CD4-positive, alpha-beta T cell (primary cell): ENCODE measurements at regions not wholly inside any gene's neighbourhood (a gene's known extent, or its start where the extent isn't known, plus 50 kb on each side); places are given as distances from the start of the nearest gene placed in this dataset.

Experiments
- ATAC-seq: fragments of 200-7000 bp; cut with Tn5 transposase; one replicate; pipeline ENCODE4 v1.10.0; 2022; ENCODE audit warnings: mild to moderate bottlenecking; ENCODE audit not compliant: poor library complexity
- CTCF ChIA-PET: fragments of 350-600 bp; sonication (Branson Sonifier 250); formaldehyde crosslinking; loops from one replicate; lab custom pipeline; 2021; ENCODE audit warnings: antibody characterized with exemption, inconsistent platforms; lab: Charles Lee
- POLR2A ChIA-PET: fragments of 350-600 bp; sonication (Branson Sonifier 250); formaldehyde crosslinking; loops from one replicate; lab custom pipeline; 2021; ENCODE audit warnings: antibody characterized with exemption, inconsistent platforms; lab: Charles Lee
- DNase-seq, 14 experiments: peaks; one replicate each; pipeline ENCODE4 v3.0.0-alpha.2; 2013 to 2020; ENCODE audit warnings: mixed read lengths in 2 of 14
- H3K27ac ChIP-seq, 2 donors: one replicate each; pipeline versions ENCODE4 v1.5.1 to v1.7.0; 2013; ENCODE audit warnings: low read length in 2 of 2, low read depth in 1 of 2, mild to moderate bottlenecking in 1 of 2
- H3K27me3 ChIP-seq, 2 experiments: 1 replicate in 1 of 2; 2 replicates in 1 of 2; pipeline versions ENCODE4 v1.6.1 to v1.7.0; 2013; ENCODE audit warnings: low read length in 2 of 2, control low read depth in 1 of 2, mild to moderate bottlenecking in 1 of 2, moderate library complexity in 1 of 2; ENCODE audit not compliant: insufficient read depth in 2 of 2, control insufficient read depth in 1 of 2
- H3K36me3 ChIP-seq: one replicate; pipeline ENCODE4 v1.6.1; 2013; ENCODE audit warnings: low read length, control low read depth; ENCODE audit not compliant: insufficient read depth
- H3K4me1 ChIP-seq: one replicate; pipeline ENCODE4 v1.6.1; 2013; ENCODE audit warnings: low read length, control low read depth; ENCODE audit not compliant: insufficient read depth
- H3K4me3 ChIP-seq: one replicate; pipeline ENCODE4 v1.5.1; 2013; ENCODE audit warnings: mild to moderate bottlenecking, low read length, moderate library complexity
- H3K9me3 ChIP-seq, 2 experiments: 1 replicate in 1 of 2; 2 replicates in 1 of 2; pipeline versions ENCODE4 v1.6.1 to v1.7.0; 2013; ENCODE audit warnings: low read length in 2 of 2, mild to moderate bottlenecking in 2 of 2, control low read depth in 1 of 2, moderate library complexity in 1 of 2; ENCODE audit not compliant: control insufficient read depth in 1 of 2, insufficient read depth in 1 of 2
- H3K27ac Mint-ChIP-seq: one replicate; pipeline ENCODE4 v1.8.0; 2020; ENCODE audit warnings: mixed read lengths
- H3K27me3 Mint-ChIP-seq: one replicate; pipeline ENCODE4 v1.8.0; 2021; ENCODE audit warnings: mixed read lengths
- H3K36me3 Mint-ChIP-seq: one replicate; pipeline ENCODE4 v1.8.0; 2021; ENCODE audit warnings: low read depth, mixed read lengths
- H3K4me1 Mint-ChIP-seq: one replicate; pipeline ENCODE4 v1.8.0; 2021; ENCODE audit warnings: low read depth, mixed read lengths
- H3K4me3 Mint-ChIP-seq: one replicate; pipeline ENCODE4 v1.8.0; 2020; ENCODE audit warnings: mild to moderate bottlenecking, mixed read lengths
- H3K9me3 Mint-ChIP-seq: one replicate; pipeline ENCODE4 v1.8.0; 2020; ENCODE audit warnings: mixed read lengths
- intact Hi-C, 2 experiments: fragments of 100-400 bp; cut with DNase I in 1 of 2; cut with micrococcal nuclease in 1 of 2; formaldehyde crosslinking; loops; one replicate each; pipeline versions ENCODE4 v1.15.1 to v1.9.0; 2023 to 2025; cut with DNase I, micrococcal nuclease
- TF ChIP-seq, protein P1 (sequence below): fragments of 200-600 bp; IDR thresholded peaks from one replicate; pipeline ENCODE4 v1.8.0; 2022; ENCODE audit warnings: antibody characterized with exemption, mild to moderate bottlenecking

- Mint-ChIP-seq H3K4me1 (no peaks in the 10 kb centered on the region), H3K4me3 (no peak overlapping the region), H3K36me3 (no peaks in the 10 kb centered on the region), H3K27ac (no peak overlapping the region), H3K27me3 (no peaks in the 10 kb centered on the region), H3K9me3 (peaks cover 6% of the 10 kb centered on the region)
- no peaks in the 10 kb centered on the region for H3K36me3 ChIP-seq
- no peak overlapping the region for H3K27ac ChIP-seq
- TF ChIP-seq, protein P1, sequence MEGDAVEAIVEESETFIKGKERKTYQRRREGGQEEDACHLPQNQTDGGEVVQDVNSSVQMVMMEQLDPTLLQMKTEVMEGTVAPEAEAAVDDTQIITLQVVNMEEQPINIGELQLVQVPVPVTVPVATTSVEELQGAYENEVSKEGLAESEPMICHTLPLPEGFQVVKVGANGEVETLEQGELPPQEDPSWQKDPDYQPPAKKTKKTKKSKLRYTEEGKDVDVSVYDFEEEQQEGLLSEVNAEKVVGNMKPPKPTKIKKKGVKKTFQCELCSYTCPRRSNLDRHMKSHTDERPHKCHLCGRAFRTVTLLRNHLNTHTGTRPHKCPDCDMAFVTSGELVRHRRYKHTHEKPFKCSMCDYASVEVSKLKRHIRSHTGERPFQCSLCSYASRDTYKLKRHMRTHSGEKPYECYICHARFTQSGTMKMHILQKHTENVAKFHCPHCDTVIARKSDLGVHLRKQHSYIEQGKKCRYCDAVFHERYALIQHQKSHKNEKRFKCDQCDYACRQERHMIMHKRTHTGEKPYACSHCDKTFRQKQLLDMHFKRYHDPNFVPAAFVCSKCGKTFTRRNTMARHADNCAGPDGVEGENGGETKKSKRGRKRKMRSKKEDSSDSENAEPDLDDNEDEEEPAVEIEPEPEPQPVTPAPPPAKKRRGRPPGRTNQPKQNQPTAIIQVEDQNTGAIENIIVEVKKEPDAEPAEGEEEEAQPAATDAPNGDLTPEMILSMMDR, result no peak
- H3K27me3 ChIP-seq, result no peaks in the 10 kb centered on the region
- H3K9me3 ChIP-seq, result peaks cover 0 to 4% of the 10 kb centered on the region in 2 experiments
- POLR2A ChIA-PET, result no interaction called here
- H3K4me3 ChIP-seq, result no peak overlapping the region
- no peak for DNase-seq
- CTCF ChIA-PET, result no interaction called here
- ATAC-seq, result no peak
- intact Hi-C loops, result no loop called here
- H3K4me1 ChIP-seq, result no peaks in the 10 kb centered on the region
These were observed 421.7 kb upstream of the GRM7 start for GRCh38 chr3:6439226-6439625.

DNA sequence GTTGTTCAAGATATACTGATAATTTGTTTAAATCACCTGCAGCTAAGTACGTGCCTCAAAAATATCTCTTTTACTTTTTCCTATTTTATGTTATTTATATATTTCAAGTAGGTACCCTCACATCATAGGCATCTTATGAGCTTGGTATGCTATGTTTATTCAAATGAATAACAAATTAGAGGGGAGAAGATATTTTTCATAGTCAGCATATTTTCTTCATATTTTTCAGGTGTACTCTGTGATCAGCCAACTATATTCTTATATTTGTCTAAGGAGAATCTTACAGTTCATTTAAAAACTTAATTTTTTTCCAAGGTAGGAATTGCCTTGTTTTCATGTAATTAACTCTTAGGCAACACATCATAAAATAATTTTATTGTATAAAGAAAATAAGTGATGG is 421.1 kb upstream of the GRM7 start:
- H3K9me3 ChIP-seq, result peaks cover 0 to 4% of the 10 kb centered on the region in 2 experiments
- intact Hi-C loops, result no loop called here
- Mint-ChIP-seq H3K27me3 (no peaks in the 10 kb centered on the region), H3K27ac (no peak overlapping the region), H3K36me3 (no peaks in the 10 kb centered on the region), H3K9me3 (peaks cover 8% of the 10 kb centered on the region), H3K4me3 (no peak overlapping the region), H3K4me1 (no peaks in the 10 kb centered on the region)
- TF ChIP-seq, protein P1, result no peak
- no peaks in the 10 kb centered on the region for H3K27me3 ChIP-seq
- H3K36me3 ChIP-seq, result no peaks in the 10 kb centered on the region
- H3K4me1 ChIP-seq, result no peaks in the 10 kb centered on the region
- no peak overlapping the region for H3K27ac ChIP-seq
- ATAC-seq (no peak), DNase-seq (no peak)
- ChIA-PET POLR2A (no interaction called here), CTCF (no interaction called here)
- no peak overlapping the region for H3K4me3 ChIP-seq

DNA sequence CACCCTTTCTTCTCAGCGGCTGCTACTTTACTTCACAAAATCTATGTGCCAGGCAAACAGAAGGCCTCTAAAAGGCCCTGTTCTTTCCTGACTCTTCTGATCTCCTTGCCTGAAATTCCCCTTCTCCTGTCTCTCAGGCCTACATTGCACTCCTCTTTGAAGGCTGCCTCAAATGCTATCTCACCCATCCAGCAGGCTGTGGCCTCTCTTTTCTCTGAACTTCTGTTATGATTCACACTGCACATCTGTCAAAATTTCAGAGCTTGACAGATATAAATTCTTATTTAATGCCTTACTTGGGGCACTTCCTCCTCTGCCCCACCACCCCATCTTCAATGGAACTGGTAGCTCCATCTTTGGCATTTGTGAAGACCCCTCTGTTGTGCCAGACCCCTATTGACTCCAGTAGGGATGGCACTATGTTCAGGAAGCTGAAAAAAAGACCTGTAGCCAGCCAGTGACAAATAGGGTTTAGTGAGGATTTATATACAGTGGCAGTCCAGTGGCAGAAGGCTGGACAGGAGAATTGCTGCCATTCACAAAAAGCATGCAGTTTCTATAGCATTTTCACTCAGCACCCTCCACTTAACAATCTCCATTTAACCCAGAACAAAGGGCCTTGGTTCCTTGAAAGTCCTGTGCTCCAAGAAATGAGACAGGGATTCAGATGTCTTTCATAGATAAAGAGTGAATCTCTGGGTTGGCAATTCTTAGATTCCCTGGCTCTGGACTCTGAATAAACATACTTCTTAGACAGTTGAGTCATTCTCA is 415.8 kb upstream of the GRM7 start:
- ATAC-seq (no peak), DNase-seq (no peak)
- Mint-ChIP-seq H3K4me1 (no peaks in the 10 kb centered on the region), H3K27ac (no peak overlapping the region), H3K36me3 (no peaks in the 10 kb centered on the region), H3K9me3 (peaks cover 6% of the 10 kb centered on the region), H3K27me3 (no peaks in the 10 kb centered on the region), H3K4me3 (no peak overlapping the region)
- TF ChIP-seq, protein P1, result no peak
- H3K4me1 ChIP-seq, result no peaks in the 10 kb centered on the region
- H3K27ac ChIP-seq, result no peak overlapping the region
- H3K9me3 ChIP-seq, result peaks cover 0 to 10% of the 10 kb centered on the region in 2 experiments
- no peak overlapping the region for H3K4me3 ChIP-seq
- H3K27me3 ChIP-seq, result no peaks in the 10 kb centered on the region
- POLR2A ChIA-PET, result no interaction called here
- H3K36me3 ChIP-seq, result no peaks in the 10 kb centered on the region
- CTCF ChIA-PET, result no interaction called here
- intact Hi-C loops, result no loop called here
